Kidney (tissue), 13 donors: ENCODE measurements at regions not wholly inside any gene's neighbourhood (a gene's known extent, or its start where the extent isn't known, plus 50 kb on each side); places are given as distances from the start of the nearest gene placed in this dataset.

Experiments used
- DNase-seq, 5 donors: peaks; one replicate each; pipeline ENCODE4 v3.0.0-alpha.2; 2013 to 2020
- FAIRE-seq: peaks from 2 replicates; lab custom pipeline; 2012; peaks lifted over from hg19 to GRCh38; lab: Jason Lieb, UNC
- H3K27ac ChIP-seq, 2 donors: one replicate each; pipeline ENCODE4 v1.7.0; 2013; ENCODE audit warnings: low read depth in 2 of 2, low read length in 2 of 2, inconsistent platforms in 1 of 2
- H3K27me3 ChIP-seq: one replicate; pipeline ENCODE4 v1.7.1; 2013; ENCODE audit warnings: low read length, inconsistent platforms; ENCODE audit not compliant: control insufficient read depth, insufficient read depth
- H3K36me3 ChIP-seq, 3 donors: one replicate each; pipeline versions ENCODE4 v1.7.0 to v1.7.1; 2013; ENCODE audit warnings: low read length in 3 of 3, control low read depth in 1 of 3, inconsistent platforms in 1 of 3; ENCODE audit not compliant: insufficient read depth in 3 of 3, control insufficient read depth in 2 of 3
- H3K4me1 ChIP-seq, 3 donors: one replicate each; pipeline versions ENCODE4 v1.7.0 to v1.7.1; 2013; ENCODE audit warnings: low read length in 3 of 3, inconsistent platforms in 1 of 3, low read depth in 1 of 3; ENCODE audit not compliant: control insufficient read depth in 2 of 3, insufficient read depth in 2 of 3
- H3K4me3 ChIP-seq, 3 donors: one replicate each; pipeline versions ENCODE4 v1.7.0 to v1.8.1; 2013; ENCODE audit warnings: low read length in 3 of 3, control low read depth in 1 of 3, inconsistent platforms in 1 of 3
- H3K9ac ChIP-seq, 3 donors: one replicate each; pipeline versions ENCODE4 v1.7.0 to v1.7.1; 2013; ENCODE audit warnings: low read length in 3 of 3, control low read depth in 1 of 3, inconsistent platforms in 1 of 3
- H3K9me3 ChIP-seq, 3 donors: one replicate each; pipeline versions ENCODE4 v1.7.0 to v1.7.1; 2013; ENCODE audit warnings: low read length in 3 of 3, control low read depth in 1 of 3, inconsistent platforms in 1 of 3; ENCODE audit not compliant: control insufficient read depth in 2 of 3, insufficient read depth in 1 of 3
- CTCF ChIP-seq: IDR thresholded peaks from 3 replicates; pipeline ENCODE4 v1.5.1; 2012; ENCODE audit warnings: mild to moderate bottlenecking, moderate library complexity, borderline replicate concordance; ENCODE audit not compliant: insufficient read depth; ENCODE audit errors: extremely low read depth
- intact Hi-C: fragments of 100-400 bp; cut with DNase I; formaldehyde crosslinking; loops from one replicate; pipeline ENCODE4 v1.11.1; 2022
- donor health status: control.
- donor health status: control.
- donor health status: control.
- donor health status: control.
- donor health status: control.
- donor health status: DM: yes; HTN: yes; CAD: no.
- donor health status: Normal renal cell carcinoma (clear cell type).

- intact Hi-C loops, result no loop called here
- H3K27me3 ChIP-seq, result no peaks in the 10 kb centered on the region
- H3K9ac ChIP-seq, result no peak overlapping the region
- H3K36me3 ChIP-seq, result no peaks in the 10 kb centered on the region
- no peak overlapping the region for H3K4me3 ChIP-seq
- H3K9me3 ChIP-seq, result peaks cover 0 to 5% (median 0%) of the 10 kb centered on the region in 3 donors
- FAIRE-seq, result no peak
- DNase-seq, result no peak
- no peak overlapping the region for H3K27ac ChIP-seq
- H3K4me1 ChIP-seq, result peaks cover 0 to 18% (median 0%) of the 10 kb centered on the region in 3 donors
- no peak for TF ChIP-seq CTCF
These were observed 66.5 kb downstream of the MRPL14 start for GRCh38 chr6:44060612-44061374.

GRCh38 chr6:44059359-44060346 lies 67.6 kb downstream of the MRPL14 start:
- H3K4me1 ChIP-seq, result peaks cover 0 to 17% (median 0%) of the 10 kb centered on the region in 3 donors
- H3K9ac ChIP-seq, result peak overlapping the region in 1 of 3 donors; percentile 51
- intact Hi-C loops, result no loop called here
- DNase-seq (no peak), FAIRE-seq (no peak)
- H3K4me3 ChIP-seq, result no peak overlapping the region
- no peaks in the 10 kb centered on the region for H3K27me3 ChIP-seq
- peak overlapping the region; percentile 49 to 68 for H3K27ac ChIP-seq
- TF ChIP-seq CTCF, result no peak
- H3K36me3 ChIP-seq, result no peaks in the 10 kb centered on the region
- H3K9me3 ChIP-seq, result peaks cover 0 to 5% (median 0%) of the 10 kb centered on the region in 3 donors

GRCh38 chr6:44058617-44059358 lies 68.5 kb downstream of the MRPL14 start:
- intact Hi-C loops, result no loop called here
- TF ChIP-seq CTCF, result no peak
- H3K27me3 ChIP-seq, result no peaks in the 10 kb centered on the region
- peak in 2 of 5 donors; percentile 71 to 92 for DNase-seq
- no peak for FAIRE-seq
- peaks cover 0 to 16% (median 0%) of the 10 kb centered on the region in 3 donors for H3K4me1 ChIP-seq
- H3K9me3 ChIP-seq, result peaks cover 0 to 5% (median 0%) of the 10 kb centered on the region in 3 donors
- H3K27ac ChIP-seq, result peak overlapping the region; percentile 49 to 68
- H3K36me3 ChIP-seq, result no peaks in the 10 kb centered on the region
- H3K9ac ChIP-seq, result peak overlapping the region in 1 of 3 donors; percentile 51
- no peak overlapping the region for H3K4me3 ChIP-seq
